ENCODE measurements at regions not wholly inside any gene's neighbourhood (a gene's known extent, or its start where the extent isn't known, plus 50 kb on each side); places are given as distances from the start of the nearest gene placed in this dataset.

- TF ChIP-seq EZH2phosphoT487 (IDR thresholded peaks at IDR 0.05; ENCODE audit: borderline replicate concordance): no peak
- TF ChIP-seq, protein P1, sequence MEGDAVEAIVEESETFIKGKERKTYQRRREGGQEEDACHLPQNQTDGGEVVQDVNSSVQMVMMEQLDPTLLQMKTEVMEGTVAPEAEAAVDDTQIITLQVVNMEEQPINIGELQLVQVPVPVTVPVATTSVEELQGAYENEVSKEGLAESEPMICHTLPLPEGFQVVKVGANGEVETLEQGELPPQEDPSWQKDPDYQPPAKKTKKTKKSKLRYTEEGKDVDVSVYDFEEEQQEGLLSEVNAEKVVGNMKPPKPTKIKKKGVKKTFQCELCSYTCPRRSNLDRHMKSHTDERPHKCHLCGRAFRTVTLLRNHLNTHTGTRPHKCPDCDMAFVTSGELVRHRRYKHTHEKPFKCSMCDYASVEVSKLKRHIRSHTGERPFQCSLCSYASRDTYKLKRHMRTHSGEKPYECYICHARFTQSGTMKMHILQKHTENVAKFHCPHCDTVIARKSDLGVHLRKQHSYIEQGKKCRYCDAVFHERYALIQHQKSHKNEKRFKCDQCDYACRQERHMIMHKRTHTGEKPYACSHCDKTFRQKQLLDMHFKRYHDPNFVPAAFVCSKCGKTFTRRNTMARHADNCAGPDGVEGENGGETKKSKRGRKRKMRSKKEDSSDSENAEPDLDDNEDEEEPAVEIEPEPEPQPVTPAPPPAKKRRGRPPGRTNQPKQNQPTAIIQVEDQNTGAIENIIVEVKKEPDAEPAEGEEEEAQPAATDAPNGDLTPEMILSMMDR (conservative IDR thresholded peaks at IDR 0.05; ENCODE audit: low read length): no peak
- H3K9ac ChIP-seq (ENCODE audit: low read depth, low read length, poor library complexity, severe bottlenecking): no peak overlapping the region
- H4K20me1 ChIP-seq (ENCODE audit: insufficient read depth, low read length, poor library complexity, severe bottlenecking): no peaks in the 10 kb centered on the region
- H3K79me2 ChIP-seq (ENCODE audit: insufficient read depth, low read length): no peaks in the 10 kb centered on the region
- H3K9me3 ChIP-seq (ENCODE audit: insufficient read depth, low read depth, low read length): no peaks in the 10 kb centered on the region
- no peaks in the 10 kb centered on the region for H3F3A ChIP-seq (ENCODE audit: low read depth)
- H2AFZ ChIP-seq (ENCODE audit: low read length): no peak overlapping the region
- H3K4me3 ChIP-seq (ENCODE audit: low read length, poor library complexity, severe bottlenecking): no peak overlapping the region
- no peaks in the 10 kb centered on the region for H3K27me3 ChIP-seq (ENCODE audit: insufficient read depth, low read length, poor library complexity, severe bottlenecking)
- peaks cover 30% of the 10 kb centered on the region for H3K4me1 ChIP-seq (ENCODE audit: insufficient read depth, low read length, poor library complexity, severe bottlenecking)
- no peaks in the 10 kb centered on the region for H3K36me3 ChIP-seq (ENCODE audit: insufficient read depth, low read length)
- no peak overlapping the region for H3K4me2 ChIP-seq (ENCODE audit: low read depth, low read length, poor library complexity, severe bottlenecking)
- no peaks in the 10 kb centered on the region for H3K9me2 ChIP-seq (replicated peaks; ENCODE audit: low read depth, low read length)
Measured at GRCh38 chr6:90406957-90407356, 110.3 kb upstream of the BACH2 start.

- TF ChIP-seq EZH2phosphoT487 (IDR thresholded peaks at IDR 0.05; ENCODE audit: borderline replicate concordance): no peak
- TF ChIP-seq, protein P1 (conservative IDR thresholded peaks at IDR 0.05; ENCODE audit: low read length): no peak
- Histone ChIP-seq H3F3A (ENCODE audit: low read depth) (no peaks in the 10 kb centered on the region), H3K9me2 (replicated peaks; ENCODE audit: low read depth, low read length) (no peaks in the 10 kb centered on the region), H3K9me3 (ENCODE audit: insufficient read depth, low read depth, low read length) (no peaks in the 10 kb centered on the region), H2AFZ (ENCODE audit: low read length) (no peak overlapping the region), H3K79me2 (ENCODE audit: insufficient read depth, low read length) (no peaks in the 10 kb centered on the region), H3K4me2 (ENCODE audit: low read depth, low read length, poor library complexity, severe bottlenecking) (no peak overlapping the region), H3K9ac (ENCODE audit: low read depth, low read length, poor library complexity, severe bottlenecking) (no peak overlapping the region), H3K4me1 (ENCODE audit: insufficient read depth, low read length, poor library complexity, severe bottlenecking) (peaks cover 36% of the 10 kb centered on the region), H3K4me3 (ENCODE audit: low read length, poor library complexity, severe bottlenecking) (no peak overlapping the region), H4K20me1 (ENCODE audit: insufficient read depth, low read length, poor library complexity, severe bottlenecking) (no peaks in the 10 kb centered on the region), H3K36me3 (ENCODE audit: insufficient read depth, low read length) (no peaks in the 10 kb centered on the region), H3K27me3 (ENCODE audit: insufficient read depth, low read length, poor library complexity, severe bottlenecking) (no peaks in the 10 kb centered on the region)
Measured at GRCh38 chr6:90406142-90406794, 109.6 kb upstream of the BACH2 start.

DNA sequence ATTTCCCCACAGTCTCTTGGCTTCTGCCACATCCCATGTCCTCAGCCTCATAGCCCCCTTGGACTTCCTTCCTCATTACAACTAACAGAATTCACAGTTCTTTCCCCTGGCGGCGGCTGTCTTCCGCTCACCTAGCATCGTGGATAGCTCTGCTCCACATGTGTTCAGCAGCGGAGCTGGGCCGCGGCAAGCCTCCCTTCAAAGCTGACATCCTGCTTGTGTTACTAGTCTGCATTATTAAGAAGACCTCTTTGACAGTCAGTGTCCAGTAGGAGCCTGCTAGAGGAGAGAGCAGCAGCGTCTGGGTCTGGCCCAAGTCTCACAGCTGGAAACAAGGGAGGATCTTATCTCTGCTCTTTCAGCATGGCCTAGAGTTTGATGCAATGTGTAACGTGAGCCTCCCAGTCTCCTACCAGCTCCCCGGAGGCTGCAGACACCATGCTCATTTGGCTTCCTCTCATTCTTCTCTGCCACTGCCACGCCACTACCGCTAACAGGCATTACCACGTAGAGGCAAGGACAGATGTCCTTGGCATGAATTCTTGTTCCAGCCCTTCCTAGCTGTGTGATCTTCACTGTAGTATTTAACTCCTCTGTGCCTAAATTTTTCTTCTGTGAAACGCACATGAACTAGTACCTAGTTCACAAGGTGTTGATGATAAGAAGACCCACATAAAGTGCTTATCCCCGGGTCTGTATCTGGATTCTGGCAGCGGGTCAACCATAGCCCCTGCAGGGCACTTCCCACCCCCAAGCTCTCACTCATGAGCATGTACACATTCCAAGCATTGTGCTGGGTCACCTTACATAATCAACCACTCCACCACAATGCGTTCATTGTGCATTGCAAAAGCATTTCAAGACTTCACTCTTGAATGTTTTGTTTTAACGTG is 107.1 kb upstream of the BACH2 start:
- Histone ChIP-seq H3K9me2 (replicated peaks; ENCODE audit: low read depth, low read length) (no peaks in the 10 kb centered on the region), H3K27me3 (ENCODE audit: insufficient read depth, low read length, poor library complexity, severe bottlenecking) (no peaks in the 10 kb centered on the region), H3K9ac (ENCODE audit: low read depth, low read length, poor library complexity, severe bottlenecking) (peak overlapping the region; percentile 42), H3K9me3 (ENCODE audit: insufficient read depth, low read depth, low read length) (no peaks in the 10 kb centered on the region), H3K79me2 (ENCODE audit: insufficient read depth, low read length) (no peaks in the 10 kb centered on the region), H4K20me1 (ENCODE audit: insufficient read depth, low read length, poor library complexity, severe bottlenecking) (no peaks in the 10 kb centered on the region), H3K4me1 (ENCODE audit: insufficient read depth, low read length, poor library complexity, severe bottlenecking) (peaks cover 60% of the 10 kb centered on the region), H3K4me3 (ENCODE audit: low read length, poor library complexity, severe bottlenecking) (no peak overlapping the region), H2AFZ (ENCODE audit: low read length) (no peak overlapping the region), H3K4me2 (ENCODE audit: low read depth, low read length, poor library complexity, severe bottlenecking) (peak overlapping the region; percentile 29), H3K36me3 (ENCODE audit: insufficient read depth, low read length) (no peaks in the 10 kb centered on the region), H3F3A (ENCODE audit: low read depth) (peaks cover 4% of the 10 kb centered on the region)
- TF ChIP-seq, protein P1 (conservative IDR thresholded peaks at IDR 0.05; ENCODE audit: low read length): no peak
- TF ChIP-seq EZH2phosphoT487 (IDR thresholded peaks at IDR 0.05; ENCODE audit: borderline replicate concordance): no peak
